Activated naive CD8-positive, alpha-beta T cell treated with anti-CD3 and anti-CD28 coated beads, Interleukin-2, amount 10 ng/mL, durations not matched to agents 7 days and 5 days (primary cell): ENCODE measurements at regions not wholly inside any gene's neighbourhood (a gene's known extent, or its start where the extent isn't known, plus 50 kb on each side); places are given as distances from the start of the nearest gene placed in this dataset.

ENCODE experiments used
- ATAC-seq: fragments of 150-1000 bp; cut with Tn5 transposase; one replicate; pipeline ENCODE4 v1.10.0; 2021; ENCODE audit warnings: low read depth, moderate library complexity
- POLR2A ChIA-PET: fragments of 350-600 bp; sonication (Branson Sonifier 250); formaldehyde crosslinking; loops from one replicate; lab custom pipeline; 2021; ENCODE audit warnings: antibody characterized with exemption; lab: Charles Lee
- DNase-seq: peaks from one replicate; pipeline ENCODE4 v3.0.0; 2021
- H3K27ac Mint-ChIP-seq: one replicate; pipeline ENCODE4 v1.8.0; 2022; ENCODE audit warnings: mild to moderate bottlenecking, mixed read lengths
- H3K27me3 Mint-ChIP-seq: one replicate; pipeline ENCODE4 v1.8.0; 2022; ENCODE audit warnings: mild to moderate bottlenecking, moderate library complexity, mixed read lengths
- H3K36me3 Mint-ChIP-seq: one replicate; pipeline ENCODE4 v1.8.0; 2021; ENCODE audit warnings: mild to moderate bottlenecking, mixed read lengths
- H3K4me1 Mint-ChIP-seq: one replicate; pipeline ENCODE4 v1.8.0; 2021; ENCODE audit warnings: mixed read lengths
- H3K4me3 Mint-ChIP-seq: one replicate; pipeline ENCODE4 v1.8.0; 2022; ENCODE audit warnings: mild to moderate bottlenecking, moderate library complexity, mixed read lengths
- H3K9me3 Mint-ChIP-seq: one replicate; pipeline ENCODE4 v1.8.0; 2021; ENCODE audit warnings: mixed read lengths

DNA sequence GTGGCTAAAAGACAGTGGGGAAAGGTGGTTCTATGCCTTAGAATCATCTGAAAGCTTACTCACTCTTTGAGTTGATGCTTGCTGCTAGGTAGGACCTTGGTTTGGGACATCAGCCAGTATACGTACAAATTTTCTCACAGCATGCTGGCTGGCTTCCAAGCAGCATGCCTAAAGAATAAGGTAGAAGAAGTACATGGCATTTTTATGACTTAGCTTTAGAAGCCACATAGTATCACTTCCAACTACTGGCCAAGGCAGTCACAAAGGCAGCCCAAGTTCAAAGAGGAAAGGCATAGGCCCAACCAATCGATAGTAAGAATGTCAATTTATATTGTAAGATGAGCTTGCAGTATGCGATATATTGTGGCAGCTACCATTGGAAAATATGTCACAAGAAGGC, 284.2 kb upstream of the CAND1 start:
- H3K36me3 Mint-ChIP-seq: no peaks in the 10 kb centered on the region
- no peak overlapping the region for H3K27ac Mint-ChIP-seq
- ATAC-seq (no peak), DNase-seq (no peak)
- H3K27me3 Mint-ChIP-seq: no peaks in the 10 kb centered on the region
- POLR2A ChIA-PET: no interaction called here
- no peaks in the 10 kb centered on the region for H3K4me1 Mint-ChIP-seq
- peaks cover 1% of the 10 kb centered on the region for H3K9me3 Mint-ChIP-seq
- no peak overlapping the region for H3K4me3 Mint-ChIP-seq

GRCh38 chr12:66999141-66999540, 270.0 kb upstream of the CAND1 start:
- no peak overlapping the region for H3K27ac Mint-ChIP-seq
- POLR2A ChIA-PET: no interaction called here

DNA sequence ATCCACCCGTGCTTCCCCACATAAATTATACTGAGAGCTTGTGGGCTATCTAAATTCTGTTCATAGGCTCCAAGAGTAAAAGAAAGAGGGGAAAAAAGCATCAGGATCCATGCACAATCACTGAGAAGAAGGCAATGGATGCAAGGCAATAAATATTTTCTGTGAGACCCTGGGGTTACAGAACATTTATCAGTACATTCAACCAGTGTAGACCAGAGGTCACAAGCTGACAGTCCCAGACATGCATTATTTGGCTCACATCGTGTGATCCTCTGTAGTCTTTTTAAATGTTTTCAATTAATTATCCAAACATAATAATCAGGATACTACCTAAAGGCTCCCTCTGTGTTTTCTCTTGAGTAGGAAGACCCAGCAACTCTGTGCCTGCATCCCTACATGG, 267.9 kb upstream of the CAND1 start:
- ATAC-seq (no peak), DNase-seq (no peak)
- Mint-ChIP-seq H3K27me3 (peaks cover 8% of the 10 kb centered on the region), H3K27ac (no peak overlapping the region), H3K4me3 (no peak overlapping the region), H3K36me3 (no peaks in the 10 kb centered on the region), H3K9me3 (no peaks in the 10 kb centered on the region), H3K4me1 (no peaks in the 10 kb centered on the region)
- POLR2A ChIA-PET: no interaction called here

More at GRCh38 chr12:66999141-66999540, 270.0 kb upstream of the CAND1 start:
- no peaks in the 10 kb centered on the region for H3K4me1 Mint-ChIP-seq
- no peaks in the 10 kb centered on the region for H3K9me3 Mint-ChIP-seq
- H3K36me3 Mint-ChIP-seq: no peaks in the 10 kb centered on the region
- H3K4me3 Mint-ChIP-seq: no peak overlapping the region
- H3K27me3 Mint-ChIP-seq: peaks cover 6% of the 10 kb centered on the region
- DNase-seq (no peak), ATAC-seq (no peak)

GRCh38 chr12:67002720-67003119, 266.4 kb upstream of the CAND1 start:
- H3K27me3 Mint-ChIP-seq: peaks cover 4% of the 10 kb centered on the region
- POLR2A ChIA-PET: no interaction called here
- ATAC-seq: no peak

GRCh38 chr12:67006610-67007009, 262.5 kb upstream of the CAND1 start:
- Mint-ChIP-seq H3K9me3 (no peaks in the 10 kb centered on the region), H3K4me3 (no peak overlapping the region), H3K36me3 (no peaks in the 10 kb centered on the region), H3K27me3 (peaks cover 3% of the 10 kb centered on the region), H3K27ac (no peak overlapping the region), H3K4me1 (no peaks in the 10 kb centered on the region)
- DNase-seq: no peak
- ATAC-seq: no peak
- POLR2A ChIA-PET: no interaction called here

More at GRCh38 chr12:67002720-67003119, 266.4 kb upstream of the CAND1 start:
- Mint-ChIP-seq H3K4me3 (no peak overlapping the region), H3K27ac (no peak overlapping the region), H3K36me3 (no peaks in the 10 kb centered on the region), H3K4me1 (no peaks in the 10 kb centered on the region), H3K9me3 (no peaks in the 10 kb centered on the region)
- no peak for DNase-seq

- Mint-ChIP-seq H3K4me1 (no peaks in the 10 kb centered on the region), H3K27me3 (no peaks in the 10 kb centered on the region), H3K36me3 (no peaks in the 10 kb centered on the region), H3K9me3 (no peaks in the 10 kb centered on the region), H3K27ac (no peak overlapping the region), H3K4me3 (no peak overlapping the region)
- POLR2A ChIA-PET: no interaction called here
- no peak for DNase-seq
- no peak for ATAC-seq
These were observed 254.5 kb upstream of the CAND1 start for GRCh38 chr12:67014642-67015041.

DNA sequence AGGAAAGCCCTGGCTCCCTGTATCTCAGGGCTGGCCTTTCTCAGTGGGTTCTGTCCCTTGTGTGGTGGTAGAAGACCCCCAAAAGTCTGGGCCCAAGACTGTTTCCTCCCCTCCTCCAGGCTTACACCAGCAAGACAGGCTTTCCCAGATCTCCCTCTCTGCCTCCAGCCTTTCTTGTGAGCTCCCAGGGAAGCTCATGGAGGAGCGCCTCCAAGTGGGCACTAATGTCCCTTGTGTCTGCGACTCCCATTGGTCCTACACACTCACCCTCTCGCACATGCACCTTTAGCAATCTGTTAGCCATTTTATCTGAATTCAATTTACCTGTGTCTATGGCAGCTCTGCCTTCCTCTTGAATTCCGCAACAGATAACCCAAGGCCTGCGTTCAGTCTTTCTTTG, 251.1 kb upstream of the CAND1 start:
- POLR2A ChIA-PET: no interaction called here
- ATAC-seq: no peak

GRCh38 chr12:67019070-67019469, 250.1 kb upstream of the CAND1 start:
- DNase-seq (no peak), ATAC-seq (no peak)
- no peak overlapping the region for H3K27ac Mint-ChIP-seq
- no peaks in the 10 kb centered on the region for H3K9me3 Mint-ChIP-seq
- POLR2A ChIA-PET: no interaction called here
- no peak overlapping the region for H3K4me3 Mint-ChIP-seq
- no peaks in the 10 kb centered on the region for H3K4me1 Mint-ChIP-seq
- peaks cover 8% of the 10 kb centered on the region for H3K27me3 Mint-ChIP-seq
- no peaks in the 10 kb centered on the region for H3K36me3 Mint-ChIP-seq

More for the DNA sequence above, 251.1 kb upstream of the CAND1 start:
- H3K27ac Mint-ChIP-seq: no peak overlapping the region
- H3K4me1 Mint-ChIP-seq: no peaks in the 10 kb centered on the region
- H3K36me3 Mint-ChIP-seq: no peaks in the 10 kb centered on the region
- no peaks in the 10 kb centered on the region for H3K27me3 Mint-ChIP-seq
- H3K9me3 Mint-ChIP-seq: no peaks in the 10 kb centered on the region
- no peak overlapping the region for H3K4me3 Mint-ChIP-seq
- DNase-seq: no peak

GRCh38 chr12:67025543-67026114, 243.5 kb upstream of the CAND1 start:
- POLR2A ChIA-PET: no interaction called here
- Mint-ChIP-seq H3K27me3 (peaks cover 13% of the 10 kb centered on the region), H3K4me3 (no peak overlapping the region), H3K4me1 (peaks cover 2% of the 10 kb centered on the region), H3K36me3 (no peaks in the 10 kb centered on the region), H3K9me3 (no peaks in the 10 kb centered on the region), H3K27ac (no peak overlapping the region)
- DNase-seq (peak; percentile 42), ATAC-seq (no peak)

GRCh38 chr12:67026487-67027246, 242.5 kb upstream of the CAND1 start:
- Mint-ChIP-seq H3K27ac (no peak overlapping the region), H3K36me3 (no peaks in the 10 kb centered on the region), H3K4me1 (peaks cover 4% of the 10 kb centered on the region), H3K4me3 (no peak overlapping the region), H3K9me3 (no peaks in the 10 kb centered on the region), H3K27me3 (peaks cover 15% of the 10 kb centered on the region)
- ATAC-seq: no peak
- POLR2A ChIA-PET: no interaction called here
- DNase-seq: no peak

DNA sequence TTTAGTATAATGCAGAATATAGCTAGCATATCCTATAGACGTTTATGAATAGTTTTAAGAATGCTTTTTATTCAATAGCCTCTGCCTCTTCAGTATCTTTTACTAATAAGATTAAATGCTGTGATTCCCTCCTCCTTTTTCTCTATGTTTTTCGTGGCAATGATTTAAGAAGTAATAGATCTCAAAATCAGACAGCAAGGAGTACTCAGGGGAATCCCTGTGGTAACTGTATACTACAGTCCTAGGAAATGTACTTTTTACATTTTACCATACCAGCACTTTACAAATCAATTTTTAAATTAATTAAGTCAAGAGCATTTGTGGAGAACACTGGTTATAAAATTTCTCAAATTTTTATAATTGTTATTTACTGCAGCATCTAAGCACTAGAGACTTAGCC, 240.6 kb upstream of the CAND1 start:
- no peak overlapping the region for H3K4me3 Mint-ChIP-seq

DNA sequence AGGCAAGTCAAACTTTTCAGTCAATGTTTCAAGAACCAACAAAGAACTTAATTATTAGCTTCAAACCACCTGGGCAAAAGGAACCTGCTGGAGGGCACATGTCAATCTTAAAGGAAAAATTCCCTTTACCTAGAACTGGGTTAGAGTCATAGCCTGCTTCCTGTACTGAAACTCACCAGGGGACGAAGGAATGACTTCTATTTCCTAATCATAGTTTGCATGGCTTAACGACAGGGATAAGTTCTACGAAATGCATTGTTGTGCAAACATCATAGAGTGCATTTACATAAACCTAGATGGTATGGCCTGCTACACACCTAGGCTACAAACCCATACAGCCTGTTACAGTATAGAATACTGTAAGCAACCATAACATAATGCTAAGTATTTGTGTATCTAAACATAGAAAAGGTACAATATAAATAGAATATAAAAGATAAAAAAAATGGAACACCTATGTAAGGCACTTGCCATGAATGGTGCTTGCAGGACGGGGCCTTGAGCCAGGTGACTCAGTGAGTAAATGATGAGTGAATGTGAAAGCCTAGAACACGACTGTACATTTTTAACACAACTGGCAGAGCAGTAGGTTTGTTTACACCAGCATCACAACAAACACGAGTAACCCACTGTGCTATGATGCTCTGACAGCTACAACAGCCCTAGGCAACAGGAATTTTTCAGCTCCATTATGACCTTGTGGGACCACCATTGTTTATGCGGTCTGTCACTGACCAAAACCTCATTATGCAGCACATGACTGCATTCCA, 234.9 kb upstream of the CAND1 start:
- no peak overlapping the region for H3K4me3 Mint-ChIP-seq
- H3K36me3 Mint-ChIP-seq: no peaks in the 10 kb centered on the region
- peaks cover 6% of the 10 kb centered on the region for H3K27me3 Mint-ChIP-seq
- ATAC-seq (no peak), DNase-seq (no peak)
- H3K9me3 Mint-ChIP-seq: peaks cover 4% of the 10 kb centered on the region
- H3K4me1 Mint-ChIP-seq: peaks cover 2% of the 10 kb centered on the region
- POLR2A ChIA-PET: no interaction called here
- no peak overlapping the region for H3K27ac Mint-ChIP-seq

More for the DNA sequence above, 240.6 kb upstream of the CAND1 start:
- H3K4me1 Mint-ChIP-seq: peaks cover 4% of the 10 kb centered on the region
- peaks cover 4% of the 10 kb centered on the region for H3K9me3 Mint-ChIP-seq
- H3K27me3 Mint-ChIP-seq: peaks cover 16% of the 10 kb centered on the region
- POLR2A ChIA-PET: interaction anchor here (0.6 kb wide), 1 partner anchor 1348 kb away, joined by 3 read pairs; no protein-coding TSS in a partner anchor
- no peak overlapping the region for H3K27ac Mint-ChIP-seq
- DNase-seq (no peak), ATAC-seq (no peak)
- no peaks in the 10 kb centered on the region for H3K36me3 Mint-ChIP-seq

DNA sequence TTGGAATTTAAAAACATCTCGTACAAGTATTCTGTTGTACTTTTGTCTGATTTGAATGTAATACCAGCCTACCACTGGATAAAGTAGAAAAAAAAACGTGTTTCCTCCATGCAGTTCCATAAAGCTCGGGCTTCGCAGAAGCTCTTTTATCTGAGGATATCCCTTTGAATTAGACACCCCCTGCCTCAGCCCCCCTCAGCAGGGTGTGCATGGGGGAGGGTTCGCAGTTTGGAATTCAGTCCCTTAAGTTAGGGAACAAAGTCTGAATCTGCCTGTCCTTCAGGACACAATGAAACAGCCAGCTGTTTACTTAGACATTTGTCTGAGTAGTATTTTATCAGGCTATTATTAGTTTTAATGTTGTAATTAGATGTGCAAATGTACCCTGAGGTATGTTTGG, 234.0 kb upstream of the CAND1 start:
- Mint-ChIP-seq H3K4me1 (peaks cover 2% of the 10 kb centered on the region), H3K4me3 (no peak overlapping the region), H3K27me3 (peaks cover 6% of the 10 kb centered on the region), H3K27ac (no peak overlapping the region), H3K36me3 (no peaks in the 10 kb centered on the region), H3K9me3 (peaks cover 4% of the 10 kb centered on the region)
- ATAC-seq (no peak), DNase-seq (no peak)
- POLR2A ChIA-PET: no interaction called here
